ENCODE measurements at regions not wholly inside any gene's neighbourhood (a gene's known extent, or its start where the extent isn't known, plus 50 kb on each side); places are given as distances from the start of the nearest gene placed in this dataset.

GRCh38 chr17:77490361-77491183 is 349.8 kb downstream of the SEC14L1 start:
- Histone ChIP-seq H3K27me3 (ENCODE audit: control insufficient read depth in 4 of 4, insufficient read depth in 4 of 4, low read length in 3 of 4) (no peaks in the 10 kb centered on the region), H3K4me1 (ENCODE audit: control insufficient read depth in 4 of 4, insufficient read depth in 4 of 4, low read length in 3 of 4) (peaks cover 9 to 24% (median 15%) of the 10 kb centered on the region in 4 donors), H3K27ac (ENCODE audit: low read depth in 1 of 2, low read length in 2 of 2) (no peak overlapping the region), H3K9ac (ENCODE audit: low read depth in 1 of 2, low read length in 2 of 2) (no peak overlapping the region), H3K9me3 (ENCODE audit: control insufficient read depth in 4 of 4, low read length in 3 of 4) (no peaks in the 10 kb centered on the region), H3K36me3 (ENCODE audit: control insufficient read depth in 4 of 4, insufficient read depth in 3 of 4, low read depth in 1 of 4, low read length in 3 of 4) (peaks cover 11 to 59% (median 25%) of the 10 kb centered on the region in 4 donors), H3K4me3 (ENCODE audit: low read depth in 1 of 3, low read length in 3 of 3) (no peak overlapping the region)
- 92% methylated on average over 27 of the region's 27 CpGs for WGBS
- DNase-seq (ENCODE audit: low spot score) = no peak
- no peak for TF ChIP-seq RAD21 (IDR thresholded peaks at IDR 0.05)
- TF ChIP-seq RXRA (IDR thresholded peaks at IDR 0.05) = no peak
- TF ChIP-seq ATF3 (IDR thresholded peaks at IDR 0.05) = no peak
- no peak for TF ChIP-seq EGR1 (IDR thresholded peaks at IDR 0.05; ENCODE audit: low read depth in 2 of 2)

- H3K9ac ChIP-seq (ENCODE audit: low read depth in 1 of 2, low read length in 2 of 2) = no peak overlapping the region
- WGBS = 87% methylated on average over 16 of the region's 16 CpGs
- TF ChIP-seq CTCF (IDR thresholded peaks at IDR 0.05; ENCODE audit: low read depth, low read length, missing input control) (no peak), RXRA (IDR thresholded peaks at IDR 0.05) (no peak), HNF4G (IDR thresholded peaks at IDR 0.05) (no peak), SP1 (IDR thresholded peaks at IDR 0.05) (no peak), ZBTB33 (IDR thresholded peaks at IDR 0.05) (no peak), GABPA (IDR thresholded peaks at IDR 0.05 in 1 of 2, conservative IDR thresholded peaks at IDR 0.05 in 1 of 2) (no peak), JUND (IDR thresholded peaks at IDR 0.05) (no peak), RAD21 (IDR thresholded peaks at IDR 0.05) (no peak), EGR1 (IDR thresholded peaks at IDR 0.05; ENCODE audit: low read depth in 2 of 2) (no peak), FOXA2 (IDR thresholded peaks at IDR 0.05) (no peak), HNF4A (conservative IDR thresholded peaks at IDR 0.05) (no peak), ATF3 (IDR thresholded peaks at IDR 0.05) (no peak), TAF1 (conservative IDR thresholded peaks at IDR 0.05) (no peak)
- peaks cover 9 to 24% (median 15%) of the 10 kb centered on the region in 4 donors for H3K4me1 ChIP-seq (ENCODE audit: control insufficient read depth in 4 of 4, insufficient read depth in 4 of 4, low read length in 3 of 4)
- DNase-seq (ENCODE audit: low spot score) = no peak
- H3K27me3 ChIP-seq (ENCODE audit: control insufficient read depth in 4 of 4, insufficient read depth in 4 of 4, low read length in 3 of 4) = no peaks in the 10 kb centered on the region
- no peak overlapping the region for H3K27ac ChIP-seq (ENCODE audit: low read depth in 1 of 2, low read length in 2 of 2)
- H3K36me3 ChIP-seq (ENCODE audit: control insufficient read depth in 4 of 4, insufficient read depth in 3 of 4, low read depth in 1 of 4, low read length in 3 of 4) = peaks cover 11 to 63% (median 27%) of the 10 kb centered on the region in 4 donors
- H3K9me3 ChIP-seq (ENCODE audit: control insufficient read depth in 4 of 4, low read length in 3 of 4) = no peaks in the 10 kb centered on the region
- no peak overlapping the region for H3K4me3 ChIP-seq (ENCODE audit: low read depth in 1 of 3, low read length in 3 of 3)
These were observed 351.2 kb downstream of the SEC14L1 start for GRCh38 chr17:77491921-77492445.

Data from liver (tissue), 8 donors.